Suprapubic skin (tissue), 4 donors: ENCODE measurements at regions not wholly inside any gene's neighbourhood (a gene's known extent, or its start where the extent isn't known, plus 50 kb on each side); places are given as distances from the start of the nearest gene placed in this dataset.

ENCODE experiments used
- DNase-seq, 2 donors: peaks; one replicate each; pipeline ENCODE4 v3.0.0-alpha.2; 2019; ENCODE audit warnings: low spot score in 2 of 2
- H3K27ac ChIP-seq: fragments of 200-600 bp; sonication (generic); one replicate; pipeline ENCODE4 v1.5.1; 2019
- H3K27me3 ChIP-seq: fragments of 200-600 bp; sonication (generic); one replicate; pipeline ENCODE4 v1.5.1; 2019
- H3K36me3 ChIP-seq: fragments of 200-600 bp; sonication (generic); one replicate; pipeline ENCODE4 v1.5.1; 2019
- H3K4me1 ChIP-seq: fragments of 200-600 bp; sonication (generic); one replicate; pipeline ENCODE4 v1.5.1; 2019
- H3K4me3 ChIP-seq: fragments of 200-600 bp; sonication (generic); one replicate; pipeline ENCODE4 v1.5.1; 2019; ENCODE audit warnings: mild to moderate bottlenecking
- H3K9me3 ChIP-seq: fragments of 200-600 bp; sonication (generic); one replicate; pipeline ENCODE4 v1.5.1; 2019
- CTCF ChIP-seq, 2 donors: fragments of 200-600 bp in 1 of 2; fragments of 450-650 bp in 1 of 2; sonication (generic) in 1 of 2; IDR thresholded peaks; one replicate each; pipeline ENCODE4 v1.5.1; 2016 to 2019; ENCODE audit warnings: antibody characterized with exemption in 2 of 2, mild to moderate bottlenecking in 1 of 2, moderate library complexity in 1 of 2
- EP300 ChIP-seq: sonication (generic); formaldehyde crosslinking; IDR thresholded peaks from one replicate; pipeline ENCODE4 v1.6.1; 2017; ENCODE audit warnings: antibody characterized with exemption
- POLR2A ChIP-seq, 2 donors: fragments of 450-650 bp; IDR thresholded peaks; one replicate each; pipeline ENCODE4 v1.6.1; 2017; ENCODE audit warnings: antibody characterized with exemption in 2 of 2, mild to moderate bottlenecking in 2 of 2, moderate library complexity in 2 of 2
- POLR2AphosphoS5 ChIP-seq, 3 donors: sonication (generic); formaldehyde crosslinking; IDR thresholded peaks; one replicate each; pipeline ENCODE4 v1.6.1; 2017; ENCODE audit warnings: antibody characterized with exemption in 3 of 3
- WGBS: methylation state at CpG from one replicate; pipeline ENCODE4 v1.1.5; 2018; 5-methylcytosine and 5-hydroxymethylcytosine counted together

GRCh38 chr17:77474292-77474988 lies 333.7 kb downstream of the SEC14L1 start:
- no peaks in the 10 kb centered on the region for H3K9me3 ChIP-seq
- WGBS, result 85% methylated on average over 10 of the region's 12 CpGs
- TF ChIP-seq POLR2AphosphoS5 (IDR thresholded peaks at IDR 0.05) (no peak), CTCF (IDR thresholded peaks at IDR 0.05) (no peak), POLR2A (IDR thresholded peaks at IDR 0.05) (no peak), EP300 (no peak)
- DNase-seq, result no peak
- H3K27ac ChIP-seq, result no peak overlapping the region
- no peaks in the 10 kb centered on the region for H3K36me3 ChIP-seq
- H3K4me3 ChIP-seq, result no peak overlapping the region
- peaks cover 92% of the 10 kb centered on the region for H3K4me1 ChIP-seq
- H3K27me3 ChIP-seq, result no peaks in the 10 kb centered on the region

- no peak for DNase-seq
- Histone ChIP-seq H3K4me3 (no peak overlapping the region), H3K4me1 (peaks cover 99% of the 10 kb centered on the region), H3K36me3 (no peaks in the 10 kb centered on the region), H3K9me3 (no peaks in the 10 kb centered on the region), H3K27me3 (no peaks in the 10 kb centered on the region), H3K27ac (peak overlapping the region; percentile 72)
- WGBS, result 72% methylated on average over 27 of the region's 27 CpGs
- TF ChIP-seq POLR2A (IDR thresholded peaks at IDR 0.05) (no peak), POLR2AphosphoS5 (IDR thresholded peaks at IDR 0.05) (no peak), CTCF (IDR thresholded peaks at IDR 0.05) (no peak), EP300 (no peak)
These were observed 334.5 kb downstream of the SEC14L1 start for GRCh38 chr17:77475016-77475976.

GRCh38 chr17:77476006-77476405 lies 335.2 kb downstream of the SEC14L1 start:
- Histone ChIP-seq H3K4me3 (no peak overlapping the region), H3K36me3 (no peaks in the 10 kb centered on the region), H3K27me3 (no peaks in the 10 kb centered on the region), H3K27ac (peak overlapping the region; percentile 72), H3K9me3 (no peaks in the 10 kb centered on the region), H3K4me1 (peaks cover 100% of the 10 kb centered on the region)
- TF ChIP-seq POLR2AphosphoS5 (IDR thresholded peaks at IDR 0.05) (no peak), EP300 (no peak), CTCF (IDR thresholded peaks at IDR 0.05) (no peak), POLR2A (IDR thresholded peaks at IDR 0.05) (no peak)
- DNase-seq, result peak in 1 of 2 donors; percentile 88
- WGBS, result no CpG with 5 or more reads among the region's 7 CpGs

GRCh38 chr17:77476498-77476897 lies 335.7 kb downstream of the SEC14L1 start:
- DNase-seq, result no peak
- WGBS, result 66% methylated on average over 7 of the region's 8 CpGs
- Histone ChIP-seq H3K36me3 (no peaks in the 10 kb centered on the region), H3K4me3 (no peak overlapping the region), H3K27me3 (no peaks in the 10 kb centered on the region), H3K4me1 (peaks cover 98% of the 10 kb centered on the region), H3K9me3 (no peaks in the 10 kb centered on the region), H3K27ac (peak overlapping the region; percentile 72)
- TF ChIP-seq CTCF (IDR thresholded peaks at IDR 0.05), result no peak
- no peak for TF ChIP-seq EP300
- TF ChIP-seq POLR2A (IDR thresholded peaks at IDR 0.05), result no peak
- TF ChIP-seq POLR2AphosphoS5 (IDR thresholded peaks at IDR 0.05), result no peak
